AG10803 (cell line): ENCODE measurements at regions not wholly inside any gene's neighbourhood (a gene's known extent, or its start where the extent isn't known, plus 50 kb on each side); places are given as distances from the start of the nearest gene placed in this dataset.
"Not testable (repeated sequence)": the region's sequence is repeated elsewhere in the genome, so short reads cannot be mapped to it uniquely, and the experiment has no call there.

Experiments used
- DNase-seq: peaks from one replicate; pipeline ENCODE4 v3.0.0; 2010; ENCODE audit warnings: low read depth
- H3K4me3 ChIP-seq: 2 replicates; pipeline ENCODE4 v1.5.1; 2011; ENCODE audit warnings: mild to moderate bottlenecking, low read length, control low read depth
- CTCF ChIP-seq: conservative IDR thresholded peaks from 2 replicates; pipeline ENCODE4 v1.5.1; 2011; ENCODE audit warnings: mild to moderate bottlenecking, low read length, control low read depth, inconsistent platforms

GRCh38 chr16:65737831-65738230 is 616.0 kb upstream of the CDH11 start:
- H3K4me3 ChIP-seq: no peak overlapping the region
- no peak for DNase-seq
- TF ChIP-seq CTCF: no peak

- not testable (repeated sequence) for DNase-seq
Measured at GRCh38 chr16:65735615-65736014, 613.8 kb upstream of the CDH11 start.

GRCh38 chr16:65733721-65734120 is 611.9 kb upstream of the CDH11 start:
- no peak for TF ChIP-seq CTCF
- DNase-seq: no peak
- no peak overlapping the region for H3K4me3 ChIP-seq

More at GRCh38 chr16:65735615-65736014, 613.8 kb upstream of the CDH11 start:
- not testable (repeated sequence) for H3K4me3 ChIP-seq

- no peak overlapping the region for H3K4me3 ChIP-seq
- peak; percentile 11 for DNase-seq
- no peak for TF ChIP-seq CTCF
Measured at GRCh38 chr16:65731833-65732232, 610.0 kb upstream of the CDH11 start.

GRCh38 chr16:65728652-65729051 is 606.8 kb upstream of the CDH11 start:
- no peak for DNase-seq
- no peak overlapping the region for H3K4me3 ChIP-seq
- TF ChIP-seq CTCF: no peak

- DNase-seq: no peak
- no peak for TF ChIP-seq CTCF
Measured at GRCh38 chr16:65728167-65728566, 606.3 kb upstream of the CDH11 start.

GRCh38 chr16:65727534-65728137 is 605.8 kb upstream of the CDH11 start:
- no peak overlapping the region for H3K4me3 ChIP-seq
- no peak for DNase-seq
- no peak for TF ChIP-seq CTCF

More at GRCh38 chr16:65728167-65728566, 606.3 kb upstream of the CDH11 start:
- H3K4me3 ChIP-seq: no peak overlapping the region
